ENCODE measurements at regions not wholly inside any gene's neighbourhood (a gene's known extent, or its start where the extent isn't known, plus 50 kb on each side); places are given as distances from the start of the nearest gene placed in this dataset.
"Not testable (repeated sequence)": the region's sequence is repeated elsewhere in the genome, so short reads cannot be mapped to it uniquely, and the experiment has no call there.

DNA sequence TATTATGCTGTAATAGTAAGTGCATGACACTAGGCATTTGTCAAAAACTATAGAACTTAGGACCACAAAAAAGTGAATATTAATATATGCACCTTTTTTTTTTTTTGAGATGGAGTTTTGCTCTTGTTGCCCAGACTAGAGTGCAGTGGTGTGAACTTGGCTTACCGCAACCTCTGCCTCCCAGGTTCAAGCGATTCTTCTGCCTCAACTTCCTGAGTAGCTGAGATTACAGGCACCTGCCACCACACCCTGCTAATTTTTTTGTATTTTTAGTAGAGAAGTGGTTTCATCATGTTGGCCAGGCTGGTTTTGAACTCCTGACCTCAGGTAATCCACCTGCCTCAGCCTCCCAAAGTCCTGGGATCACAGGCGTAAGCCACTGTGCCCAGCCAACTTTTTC lies 2315.2 kb upstream of the ACO1 start:
- BruUV-seq (replicated peaks); H3K79me2 ChIP-seq (ENCODE audit: insufficient read depth, low read length); ATAC-seq; CTCF ChIA-PET (ENCODE audit: low intra/inter-chr PET ratio, low total read pairs); DNase-seq (ENCODE audit: low spot score); H2AFZ ChIP-seq (ENCODE audit: low read length); in situ Hi-C loops (cut with HindIII; ENCODE audit: extremely low pct_ligation_motif_present, low pct_unique_long_range_greater_than_20kb); POLR2A ChIA-PET; H3K4me1 ChIP-seq (ENCODE audit: insufficient read depth, low read length); H3K9ac ChIP-seq (ENCODE audit: insufficient read depth, low read depth, low read length); H3K36me3 ChIP-seq (replicated peaks in 1 of 2; ENCODE audit: control insufficient read depth in 1 of 2, insufficient read depth in 2 of 2, low read length in 2 of 2); H4K20me1 ChIP-seq (ENCODE audit: insufficient read depth, low read length); H3K27ac ChIP-seq (ENCODE audit: extremely low read length, insufficient read depth, low read length); H3K9me3 ChIP-seq (ENCODE audit: low read length); H3K4me3 ChIP-seq (replicated peaks in 1 of 3; ENCODE audit: insufficient read depth in 1 of 3, low read depth in 2 of 3, low read length in 3 of 3); intact Hi-C loops (cut with micrococcal nuclease; ENCODE audit: unreplicated experiment); H3K4me2 ChIP-seq (ENCODE audit: low read depth, low read length); FAIRE-seq; H3K27me3 ChIP-seq (ENCODE audit: control insufficient read depth in 1 of 2, insufficient read depth in 2 of 2, low read length in 2 of 2): not testable (repeated sequence)
- 38% methylated on average over 3 of the region's 3 CpGs for WGBS (ENCODE audit: low lambda C conversion rate)

DNA sequence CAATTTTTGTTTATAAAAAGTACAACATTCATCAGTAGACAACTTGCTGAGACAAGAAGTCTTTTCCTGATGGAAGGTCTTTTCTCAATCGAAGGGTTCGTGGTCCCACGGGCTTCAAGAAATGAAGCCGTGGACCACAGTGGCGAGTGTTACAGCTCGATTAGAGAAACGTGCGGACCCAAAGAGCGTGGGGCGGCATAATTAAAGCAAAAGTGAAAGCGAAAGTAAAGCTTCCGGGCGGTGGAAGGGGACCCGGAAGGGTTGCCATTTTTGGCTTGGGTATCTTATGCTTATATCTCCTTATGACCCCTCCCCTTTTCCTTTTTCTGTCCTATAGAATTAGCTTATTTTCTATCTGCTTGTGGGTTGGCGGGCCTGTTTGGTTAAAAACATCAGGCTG lies 2309.4 kb upstream of the ACO1 start:
- no peak for DNase-seq (ENCODE audit: low spot score)
- Histone ChIP-seq H3K27ac (ENCODE audit: extremely low read length, insufficient read depth, low read length) (no peak overlapping the region), H2AFZ (ENCODE audit: low read length) (no peak overlapping the region), H3K9ac (ENCODE audit: insufficient read depth, low read depth, low read length) (no peak overlapping the region), H3K4me3 (replicated peaks in 1 of 3; ENCODE audit: insufficient read depth in 1 of 3, low read depth in 2 of 3, low read length in 3 of 3) (no peak overlapping the region), H3K79me2 (ENCODE audit: insufficient read depth, low read length) (no peaks in the 10 kb centered on the region), H3K36me3 (replicated peaks in 1 of 2; ENCODE audit: control insufficient read depth in 1 of 2, insufficient read depth in 2 of 2, low read length in 2 of 2) (no peaks in the 10 kb centered on the region), H3K4me1 (ENCODE audit: insufficient read depth, low read length) (no peaks in the 10 kb centered on the region), H3K9me3 (ENCODE audit: low read length) (no peaks in the 10 kb centered on the region), H3K4me2 (ENCODE audit: low read depth, low read length) (no peak overlapping the region; the same call in 1 of the 2 replicates), H4K20me1 (ENCODE audit: insufficient read depth, low read length) (no peaks in the 10 kb centered on the region), H3K27me3 (ENCODE audit: control insufficient read depth in 1 of 2, insufficient read depth in 2 of 2, low read length in 2 of 2) (no peaks in the 10 kb centered on the region)
- intact Hi-C loops (cut with micrococcal nuclease; ENCODE audit: unreplicated experiment) (no loop called here), in situ Hi-C loops (cut with HindIII; ENCODE audit: extremely low pct_ligation_motif_present, low pct_unique_long_range_greater_than_20kb) (no loop called here)
- TF ChIP-seq ZSCAN12 (CRISPR knock-in tag; IDR thresholded peaks at IDR 0.05): no peak
- TF ChIP-seq, protein P1, sequence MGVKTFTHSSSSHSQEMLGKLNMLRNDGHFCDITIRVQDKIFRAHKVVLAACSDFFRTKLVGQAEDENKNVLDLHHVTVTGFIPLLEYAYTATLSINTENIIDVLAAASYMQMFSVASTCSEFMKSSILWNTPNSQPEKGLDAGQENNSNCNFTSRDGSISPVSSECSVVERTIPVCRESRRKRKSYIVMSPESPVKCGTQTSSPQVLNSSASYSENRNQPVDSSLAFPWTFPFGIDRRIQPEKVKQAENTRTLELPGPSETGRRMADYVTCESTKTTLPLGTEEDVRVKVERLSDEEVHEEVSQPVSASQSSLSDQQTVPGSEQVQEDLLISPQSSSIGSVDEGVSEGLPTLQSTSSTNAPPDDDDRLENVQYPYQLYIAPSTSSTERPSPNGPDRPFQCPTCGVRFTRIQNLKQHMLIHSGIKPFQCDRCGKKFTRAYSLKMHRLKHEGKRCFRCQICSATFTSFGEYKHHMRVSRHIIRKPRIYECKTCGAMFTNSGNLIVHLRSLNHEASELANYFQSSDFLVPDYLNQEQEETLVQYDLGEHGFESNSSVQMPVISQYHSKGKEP (CRISPR knock-in tag; IDR thresholded peaks at IDR 0.05): no peak
- TF ChIP-seq ARNTL (CRISPR knock-in tag; IDR thresholded peaks at IDR 0.05): no peak
- TF ChIP-seq, protein P2, sequence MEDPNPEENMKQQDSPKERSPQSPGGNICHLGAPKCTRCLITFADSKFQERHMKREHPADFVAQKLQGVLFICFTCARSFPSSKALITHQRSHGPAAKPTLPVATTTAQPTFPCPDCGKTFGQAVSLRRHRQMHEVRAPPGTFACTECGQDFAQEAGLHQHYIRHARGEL (CRISPR knock-in tag; IDR thresholded peaks at IDR 0.05): no peak
- no peak for TF ChIP-seq ZNF430 (CRISPR knock-in tag; IDR thresholded peaks at IDR 0.05)
- TF ChIP-seq ZBTB7B (CRISPR knock-in tag; IDR thresholded peaks at IDR 0.05): no peak
- FAIRE-seq: no peak
- CTCF ChIA-PET (ENCODE audit: low intra/inter-chr PET ratio, low total read pairs): no interaction called here
- POLR2A ChIA-PET: no interaction called here
- 58% methylated on average over 15 of the region's 15 CpGs for WGBS (ENCODE audit: low lambda C conversion rate)
- no TSS peak for BruUV-seq (replicated peaks)
- no peak for ATAC-seq
